ENCODE measurements at regions not wholly inside any gene's neighbourhood (a gene's known extent, or its start where the extent isn't known, plus 50 kb on each side); places are given as distances from the start of the nearest gene placed in this dataset.
"Not testable (repeated sequence)": the region's sequence is repeated elsewhere in the genome, so short reads cannot be mapped to it uniquely, and the experiment has no call there.

- POLR2A ChIA-PET: no interaction called here
These were observed 732.9 kb upstream of the BCHE start for GRCh38 chr3:166570102-166570501.

DNA sequence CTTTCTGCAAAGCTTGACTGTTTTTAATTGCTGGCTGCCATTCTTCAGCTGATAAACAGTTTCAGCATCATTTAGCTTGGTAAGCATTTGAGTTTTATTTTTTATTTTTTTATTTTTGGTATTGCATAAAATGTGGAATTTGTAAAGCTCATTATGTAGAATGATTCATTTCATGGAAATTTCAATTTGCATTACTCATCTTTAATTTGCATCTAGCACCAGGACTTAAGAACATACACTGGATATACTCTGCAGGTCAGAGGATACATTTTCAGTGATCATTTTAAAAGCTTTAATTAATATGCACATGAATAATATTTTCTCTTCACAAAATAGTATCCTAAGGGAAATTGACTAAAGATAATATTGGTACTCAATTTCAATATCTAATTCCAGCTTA is 732.4 kb upstream of the BCHE start:
- no peaks in the 10 kb centered on the region for H3K36me3 Mint-ChIP-seq
- DNase-seq (no peak), ATAC-seq (no peak)
- H3K9me3 Mint-ChIP-seq: peaks cover 0 to 14% (median 1%) of the 10 kb centered on the region in 9 donors
- no peaks in the 10 kb centered on the region for H3K4me1 Mint-ChIP-seq
- H3K27ac Mint-ChIP-seq: no peak overlapping the region
- H3K4me3 Mint-ChIP-seq: no peak overlapping the region
- POLR2A ChIA-PET: no interaction called here
- no peaks in the 10 kb centered on the region for H3K27me3 Mint-ChIP-seq

More at GRCh38 chr3:166570102-166570501, 732.9 kb upstream of the BCHE start:
- Mint-ChIP-seq H3K4me1 (no peaks in the 10 kb centered on the region), H3K36me3 (no peaks in the 10 kb centered on the region), H3K4me3 (no peak overlapping the region), H3K27me3 (no peaks in the 10 kb centered on the region), H3K9me3 (peaks cover 0 to 14% (median 1%) of the 10 kb centered on the region in 9 donors), H3K27ac (no peak overlapping the region)
- DNase-seq: no peak
- no peak for ATAC-seq

- POLR2A ChIA-PET: no interaction called here
- no peak overlapping the region for H3K4me3 Mint-ChIP-seq
- H3K9me3 Mint-ChIP-seq: peaks cover 5 to 42% (median 18%) of the 10 kb centered on the region in 9 donors
- H3K36me3 Mint-ChIP-seq: no peaks in the 10 kb centered on the region
- DNase-seq (no peak), ATAC-seq (no peak)
- no peaks in the 10 kb centered on the region for H3K4me1 Mint-ChIP-seq
- no peaks in the 10 kb centered on the region for H3K27me3 Mint-ChIP-seq
- no peak overlapping the region for H3K27ac Mint-ChIP-seq
These were observed 723.0 kb upstream of the BCHE start for GRCh38 chr3:166560253-166560652.

GRCh38 chr3:166556955-166557354 is 719.7 kb upstream of the BCHE start:
- DNase-seq: no peak
- H3K4me1 Mint-ChIP-seq: no peaks in the 10 kb centered on the region
- H3K36me3 Mint-ChIP-seq: no peaks in the 10 kb centered on the region
- ATAC-seq: no peak
- no peaks in the 10 kb centered on the region for H3K27me3 Mint-ChIP-seq
- POLR2A ChIA-PET: no interaction called here
- H3K27ac Mint-ChIP-seq: no peak overlapping the region
- peaks cover 5 to 36% (median 18%) of the 10 kb centered on the region in 9 donors for H3K9me3 Mint-ChIP-seq
- H3K4me3 Mint-ChIP-seq: no peak overlapping the region

- ATAC-seq (no peak), DNase-seq (no peak)
- no peaks in the 10 kb centered on the region for H3K4me1 Mint-ChIP-seq
- H3K4me3 Mint-ChIP-seq: no peak overlapping the region
- no peak overlapping the region for H3K27ac Mint-ChIP-seq
- POLR2A ChIA-PET: no interaction called here
- H3K36me3 Mint-ChIP-seq: no peaks in the 10 kb centered on the region
- H3K9me3 Mint-ChIP-seq: peaks cover 3 to 35% (median 15%) of the 10 kb centered on the region in 9 donors
- no peaks in the 10 kb centered on the region for H3K27me3 Mint-ChIP-seq
These were observed 716.8 kb upstream of the BCHE start for GRCh38 chr3:166554023-166554422.

DNA sequence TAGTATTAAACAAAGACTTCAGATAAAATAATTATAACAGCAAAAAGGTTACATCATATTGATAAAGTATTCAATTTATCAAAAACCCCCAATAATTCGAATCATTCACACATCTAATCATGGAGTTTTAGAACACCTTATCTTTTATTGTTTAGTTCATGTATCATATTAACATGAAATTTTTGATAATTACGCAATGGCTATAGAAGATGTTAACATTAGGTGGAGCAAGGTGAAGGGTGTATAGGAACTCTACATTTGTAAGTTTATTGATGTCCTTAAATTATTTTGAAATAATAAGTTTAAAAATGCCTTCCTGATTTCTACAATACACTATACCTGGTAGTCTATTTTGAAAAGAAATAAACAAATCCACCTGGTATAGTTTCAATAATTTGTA is 696.5 kb upstream of the BCHE start:
- Mint-ChIP-seq H3K27ac (no peak overlapping the region), H3K4me3 (no peak overlapping the region), H3K27me3 (no peaks in the 10 kb centered on the region), H3K36me3 (no peaks in the 10 kb centered on the region), H3K4me1 (no peaks in the 10 kb centered on the region), H3K9me3 (peaks cover 0 to 44% (median 20%) of the 10 kb centered on the region in 9 donors)
- ATAC-seq (no peak), DNase-seq (no peak)
- POLR2A ChIA-PET: no interaction called here

- DNase-seq: no peak
- POLR2A ChIA-PET: no interaction called here
- H3K9me3 Mint-ChIP-seq: peaks cover 0 to 32% (median 15%) of the 10 kb centered on the region in 9 donors
- no peak overlapping the region for H3K4me3 Mint-ChIP-seq
- no peaks in the 10 kb centered on the region for H3K4me1 Mint-ChIP-seq
- no peaks in the 10 kb centered on the region for H3K36me3 Mint-ChIP-seq
- no peaks in the 10 kb centered on the region for H3K27me3 Mint-ChIP-seq
- H3K27ac Mint-ChIP-seq: no peak overlapping the region
- no peak for ATAC-seq
These were observed 694.5 kb upstream of the BCHE start for GRCh38 chr3:166531730-166532129.

GRCh38 chr3:166527325-166527724 is 690.1 kb upstream of the BCHE start:
- DNase-seq (no peak), ATAC-seq (no peak)
- POLR2A ChIA-PET: no interaction called here
- H3K27ac Mint-ChIP-seq: no peak overlapping the region
- no peaks in the 10 kb centered on the region for H3K27me3 Mint-ChIP-seq
- H3K9me3 Mint-ChIP-seq: peaks cover 0 to 17% (median 8%) of the 10 kb centered on the region in 9 donors
- no peaks in the 10 kb centered on the region for H3K36me3 Mint-ChIP-seq
- H3K4me1 Mint-ChIP-seq: no peaks in the 10 kb centered on the region
- no peak overlapping the region for H3K4me3 Mint-ChIP-seq

DNA sequence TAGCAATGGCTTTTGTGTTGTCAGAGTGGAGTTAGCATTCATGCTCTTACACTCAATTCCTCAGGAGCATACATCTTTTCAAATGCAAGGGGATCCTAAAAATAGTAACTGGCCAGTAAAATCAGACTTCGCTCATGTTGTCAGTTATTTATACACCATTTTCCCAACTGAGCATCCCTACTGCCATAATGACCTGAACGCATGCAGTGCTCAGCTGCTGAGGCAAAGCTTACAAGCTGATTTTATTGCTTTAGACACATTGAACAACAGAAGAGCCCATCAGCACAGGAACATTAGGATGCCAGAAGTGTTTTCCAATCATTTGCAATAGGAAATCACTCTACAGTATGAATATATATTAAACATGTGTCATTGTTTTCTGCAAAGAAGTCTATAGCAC is 689.7 kb upstream of the BCHE start:
- H3K27ac Mint-ChIP-seq: no peak overlapping the region
- ATAC-seq (no peak), DNase-seq (no peak)
- POLR2A ChIA-PET: no interaction called here
- H3K9me3 Mint-ChIP-seq: peaks cover 0 to 19% (median 8%) of the 10 kb centered on the region in 9 donors
- no peaks in the 10 kb centered on the region for H3K27me3 Mint-ChIP-seq
- H3K36me3 Mint-ChIP-seq: no peaks in the 10 kb centered on the region
- H3K4me1 Mint-ChIP-seq: no peaks in the 10 kb centered on the region
- H3K4me3 Mint-ChIP-seq: no peak overlapping the region

- no peaks in the 10 kb centered on the region for H3K36me3 Mint-ChIP-seq
- no peak for DNase-seq
- no peak for ATAC-seq
- H3K9me3 Mint-ChIP-seq: peaks cover 0 to 28% (median 11%) of the 10 kb centered on the region in 9 donors
- H3K4me3 Mint-ChIP-seq: no peak overlapping the region
- POLR2A ChIA-PET: no interaction called here
- no peaks in the 10 kb centered on the region for H3K27me3 Mint-ChIP-seq
- H3K27ac Mint-ChIP-seq: no peak overlapping the region
- H3K4me1 Mint-ChIP-seq: no peaks in the 10 kb centered on the region
These were observed 684.8 kb upstream of the BCHE start for GRCh38 chr3:166522017-166522416.

DNA sequence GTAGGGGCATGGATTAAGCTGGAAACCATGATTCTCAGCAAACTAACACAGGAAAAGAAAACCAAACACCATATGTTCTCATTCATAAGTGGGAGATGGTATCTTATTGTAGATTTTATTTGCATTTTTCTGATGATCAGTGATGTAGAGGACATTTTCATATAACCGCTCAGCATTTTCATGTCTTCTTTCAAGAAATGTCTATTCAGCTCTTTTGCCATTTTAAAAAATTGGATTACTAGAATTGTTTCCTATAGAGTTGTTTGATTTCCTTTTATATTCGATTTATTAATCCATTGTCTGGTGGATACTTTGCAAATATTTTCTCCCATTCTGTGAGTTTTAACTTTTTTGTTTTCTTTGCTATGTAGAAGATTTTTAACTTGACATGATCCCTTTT is 682.2 kb upstream of the BCHE start:
- H3K9me3 Mint-ChIP-seq: peaks cover 0 to 40% (median 19%) of the 10 kb centered on the region in 9 donors
- no peaks in the 10 kb centered on the region for H3K27me3 Mint-ChIP-seq
- POLR2A ChIA-PET: no interaction called here
- no peak for DNase-seq
- H3K4me1 Mint-ChIP-seq: no peaks in the 10 kb centered on the region
- H3K4me3 Mint-ChIP-seq: no peak overlapping the region
- no peaks in the 10 kb centered on the region for H3K36me3 Mint-ChIP-seq
- no peak for ATAC-seq
- no peak overlapping the region for H3K27ac Mint-ChIP-seq

GRCh38 chr3:166518040-166518439 is 680.8 kb upstream of the BCHE start:
- Mint-ChIP-seq H3K9me3 (peaks cover 3 to 54% (median 22%) of the 10 kb centered on the region in 9 donors), H3K27ac (no peak overlapping the region), H3K4me3 (no peak overlapping the region), H3K27me3 (no peaks in the 10 kb centered on the region), H3K36me3 (peaks cover 0 to 4% (median 0%) of the 10 kb centered on the region in 3 donors), H3K4me1 (no peaks in the 10 kb centered on the region)
- ATAC-seq: no peak
- POLR2A ChIA-PET: no interaction called here
- no peak for DNase-seq

- H3K27ac Mint-ChIP-seq: no peak overlapping the region
- DNase-seq (no peak), ATAC-seq (no peak)
- no peak overlapping the region for H3K4me3 Mint-ChIP-seq
- peaks cover 0 to 9% (median 0%) of the 10 kb centered on the region in 3 donors for H3K36me3 Mint-ChIP-seq
- H3K9me3 Mint-ChIP-seq: peaks cover 4 to 46% (median 18%) of the 10 kb centered on the region in 9 donors
- POLR2A ChIA-PET: no interaction called here
- H3K4me1 Mint-ChIP-seq: no peaks in the 10 kb centered on the region
- no peaks in the 10 kb centered on the region for H3K27me3 Mint-ChIP-seq
These were observed 673.2 kb upstream of the BCHE start for GRCh38 chr3:166510382-166510781.

- H3K9me3 Mint-ChIP-seq: peaks cover 9 to 61% (median 17%) of the 10 kb centered on the region in 9 donors
- H3K27me3 Mint-ChIP-seq, POLR2A ChIA-PET, DNase-seq, ATAC-seq, H3K4me3 Mint-ChIP-seq, H3K36me3 Mint-ChIP-seq, H3K4me1 Mint-ChIP-seq, H3K27ac Mint-ChIP-seq: not testable (repeated sequence)
These were observed 663.2 kb upstream of the BCHE start for GRCh38 chr3:166500420-166500819.

Measured in naive thymus-derived CD8-positive, alpha-beta T cell (primary cell).